H1 (cell line): ENCODE measurements at regions not wholly inside any gene's neighbourhood (a gene's known extent, or its start where the extent isn't known, plus 50 kb on each side); places are given as distances from the start of the nearest gene placed in this dataset.

Experiments
- ATF2 ChIP-seq: IDR thresholded peaks from 2 replicates; pipeline ENCODE4 v1.6.1; 2012; ENCODE audit warnings: low read length, inconsistent platforms
- FOSL1 ChIP-seq: IDR thresholded peaks from 2 replicates; pipeline ENCODE4 v1.6.1; 2011; ENCODE audit warnings: mild to moderate bottlenecking, low read depth, low read length, moderate library complexity; ENCODE audit not compliant: insufficient read depth
- JUN ChIP-seq: IDR thresholded peaks from 2 replicates; pipeline ENCODE4 v1.6.1; 2011; ENCODE audit warnings: low read depth, mild to moderate bottlenecking, improper control_type of control experiment, low read length
- MAFK ChIP-seq: IDR thresholded peaks from 2 replicates; pipeline ENCODE4 v1.6.1; 2012; ENCODE audit warnings: low read depth, mild to moderate bottlenecking, improper control_type of control experiment, low read length
- PHF8 ChIP-seq: fragments of 200-600 bp; sonication (generic); conservative IDR thresholded peaks from 2 replicates; pipeline ENCODE4 v1.7.1; 2012; ENCODE audit warnings: low read depth, mild to moderate bottlenecking, inconsistent platforms, low read length, moderate library complexity
- TAF7 ChIP-seq: optimal IDR thresholded peaks from 2 replicates; pipeline ENCODE3; 2011; ENCODE audit warnings: low read depth, mild to moderate bottlenecking, inconsistent platforms, low read length, moderate library complexity, borderline replicate concordance
- TEAD4 ChIP-seq: IDR thresholded peaks from 2 replicates; pipeline ENCODE4 v1.6.1; 2012; ENCODE audit warnings: low read depth, low read length, inconsistent platforms, mixed read lengths

- TF ChIP-seq ATF2: no peak
- TF ChIP-seq JUN: no peak
- no peak for TF ChIP-seq TEAD4
- no peak for TF ChIP-seq FOSL1
- no peak for TF ChIP-seq TAF7
- no peak for TF ChIP-seq PHF8
- TF ChIP-seq MAFK: no peak
Observed at GRCh38 chr2:166775176-166775575, 113.1 kb upstream of the XIRP2 start (continued).
